Mesothelial cell of epicardium (in vitro differentiated cells): ENCODE measurements at regions not wholly inside any gene's neighbourhood (a gene's known extent, or its start where the extent isn't known, plus 50 kb on each side); places are given as distances from the start of the nearest gene placed in this dataset.

Experiments
- DNase-seq, 2 experiments: peaks; one replicate each; pipeline ENCODE4 v3.0.0; 2021; ENCODE audit warnings: low spot score in 2 of 2; ENCODE audit not compliant: unreplicated experiment in 2 of 2
- H3K27ac Mint-ChIP-seq: 2 replicates; pipeline ENCODE4 v1.8.0; 2021; ENCODE audit warnings: mixed read lengths
- H3K27me3 Mint-ChIP-seq: 2 replicates; pipeline ENCODE4 v1.8.0; 2021; ENCODE audit warnings: low read depth, mixed read lengths
- H3K36me3 Mint-ChIP-seq: 2 replicates; pipeline ENCODE4 v1.8.0; 2021; ENCODE audit warnings: mixed read lengths
- H3K4me1 Mint-ChIP-seq: 2 replicates; pipeline ENCODE4 v1.8.0; 2021; ENCODE audit warnings: mixed read lengths
- H3K4me3 Mint-ChIP-seq: 2 replicates; pipeline ENCODE4 v1.8.0; 2021; ENCODE audit warnings: mild to moderate bottlenecking, moderate library complexity, mixed read lengths
- H3K9me3 Mint-ChIP-seq: 2 replicates; pipeline ENCODE4 v1.8.0; 2021; ENCODE audit warnings: mixed read lengths
- TF ChIP-seq, protein P1 (sequence below): fragments of 200-600 bp; sonication (generic); IDR thresholded peaks from one replicate; pipeline ENCODE4 v1.5.0; 2021; ENCODE audit warnings: antibody characterized with exemption; ENCODE audit not compliant: unreplicated experiment

DNA sequence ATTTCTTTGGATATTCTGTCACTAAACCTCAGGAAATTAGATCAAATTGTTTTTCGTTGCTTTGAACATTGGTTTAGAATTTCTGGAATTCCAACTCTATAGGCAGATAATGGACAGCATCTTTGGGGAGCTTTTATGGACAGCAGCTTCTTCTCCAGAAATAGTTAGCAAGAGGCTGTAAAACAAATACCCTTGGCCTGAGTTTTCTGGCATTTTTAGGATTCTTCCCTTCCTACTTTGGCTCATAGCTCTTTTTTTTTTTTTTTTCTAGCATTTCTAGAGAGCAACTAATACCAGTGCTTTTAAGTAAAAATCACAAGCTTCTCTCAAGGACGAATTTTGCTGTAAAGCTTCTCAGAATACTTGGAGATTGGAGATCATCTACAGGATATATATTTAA lies 169.8 kb upstream of the SPRY2 start:
- peaks cover 29% of the 10 kb centered on the region for H3K9me3 Mint-ChIP-seq
- no peaks in the 10 kb centered on the region for H3K27me3 Mint-ChIP-seq
- H3K4me3 Mint-ChIP-seq = no peak overlapping the region
- TF ChIP-seq, protein P1, sequence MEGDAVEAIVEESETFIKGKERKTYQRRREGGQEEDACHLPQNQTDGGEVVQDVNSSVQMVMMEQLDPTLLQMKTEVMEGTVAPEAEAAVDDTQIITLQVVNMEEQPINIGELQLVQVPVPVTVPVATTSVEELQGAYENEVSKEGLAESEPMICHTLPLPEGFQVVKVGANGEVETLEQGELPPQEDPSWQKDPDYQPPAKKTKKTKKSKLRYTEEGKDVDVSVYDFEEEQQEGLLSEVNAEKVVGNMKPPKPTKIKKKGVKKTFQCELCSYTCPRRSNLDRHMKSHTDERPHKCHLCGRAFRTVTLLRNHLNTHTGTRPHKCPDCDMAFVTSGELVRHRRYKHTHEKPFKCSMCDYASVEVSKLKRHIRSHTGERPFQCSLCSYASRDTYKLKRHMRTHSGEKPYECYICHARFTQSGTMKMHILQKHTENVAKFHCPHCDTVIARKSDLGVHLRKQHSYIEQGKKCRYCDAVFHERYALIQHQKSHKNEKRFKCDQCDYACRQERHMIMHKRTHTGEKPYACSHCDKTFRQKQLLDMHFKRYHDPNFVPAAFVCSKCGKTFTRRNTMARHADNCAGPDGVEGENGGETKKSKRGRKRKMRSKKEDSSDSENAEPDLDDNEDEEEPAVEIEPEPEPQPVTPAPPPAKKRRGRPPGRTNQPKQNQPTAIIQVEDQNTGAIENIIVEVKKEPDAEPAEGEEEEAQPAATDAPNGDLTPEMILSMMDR = no peak
- DNase-seq = no peak
- H3K27ac Mint-ChIP-seq = peak overlapping the region; percentile 7
- peaks cover 5% of the 10 kb centered on the region for H3K36me3 Mint-ChIP-seq
- peaks cover 9% of the 10 kb centered on the region for H3K4me1 Mint-ChIP-seq

- TF ChIP-seq, protein P1 = no peak
- no peak overlapping the region for H3K27ac Mint-ChIP-seq
- no peak overlapping the region for H3K4me3 Mint-ChIP-seq
These were observed 168.3 kb upstream of the SPRY2 start for GRCh38 chr13:80509264-80509663.

DNA sequence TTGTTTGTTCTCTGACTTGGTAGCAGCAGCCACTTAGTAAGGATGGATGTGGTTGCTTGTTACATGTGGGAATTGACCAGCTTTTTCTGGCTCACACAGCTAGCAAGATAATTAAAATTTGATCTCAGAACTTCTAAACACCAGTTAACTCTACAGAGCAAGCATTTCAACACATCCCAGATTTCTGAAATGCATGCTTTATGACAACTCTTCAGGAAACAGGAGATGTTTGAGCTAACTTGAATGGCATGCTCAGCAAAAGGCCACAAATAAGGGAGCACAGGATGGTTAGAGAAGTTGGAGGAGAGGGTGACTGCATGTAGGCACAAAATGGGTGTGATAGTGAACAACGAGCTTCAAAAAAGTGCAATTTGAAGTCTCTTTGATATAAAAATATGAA lies 167.1 kb upstream of the SPRY2 start:
- H3K9me3 Mint-ChIP-seq = peaks cover 36% of the 10 kb centered on the region
- no peak for DNase-seq
- no peaks in the 10 kb centered on the region for H3K27me3 Mint-ChIP-seq
- H3K4me1 Mint-ChIP-seq = peaks cover 9% of the 10 kb centered on the region
- TF ChIP-seq, protein P1 = no peak
- no peak overlapping the region for H3K4me3 Mint-ChIP-seq
- H3K36me3 Mint-ChIP-seq = peaks cover 8% of the 10 kb centered on the region
- H3K27ac Mint-ChIP-seq = no peak overlapping the region

More at GRCh38 chr13:80509264-80509663, 168.3 kb upstream of the SPRY2 start:
- Mint-ChIP-seq H3K4me1 (peaks cover 9% of the 10 kb centered on the region), H3K9me3 (peaks cover 36% of the 10 kb centered on the region), H3K27me3 (no peaks in the 10 kb centered on the region), H3K36me3 (peaks cover 8% of the 10 kb centered on the region)
- DNase-seq = no peak

GRCh38 chr13:80504453-80504852 lies 163.5 kb upstream of the SPRY2 start:
- no peak overlapping the region for H3K27ac Mint-ChIP-seq
- no peaks in the 10 kb centered on the region for H3K27me3 Mint-ChIP-seq
- no peaks in the 10 kb centered on the region for H3K4me1 Mint-ChIP-seq
- H3K36me3 Mint-ChIP-seq = peaks cover 8% of the 10 kb centered on the region
- TF ChIP-seq, protein P1 = no peak
- DNase-seq = no peak
- H3K9me3 Mint-ChIP-seq = peaks cover 31% of the 10 kb centered on the region
- H3K4me3 Mint-ChIP-seq = no peak overlapping the region

DNA sequence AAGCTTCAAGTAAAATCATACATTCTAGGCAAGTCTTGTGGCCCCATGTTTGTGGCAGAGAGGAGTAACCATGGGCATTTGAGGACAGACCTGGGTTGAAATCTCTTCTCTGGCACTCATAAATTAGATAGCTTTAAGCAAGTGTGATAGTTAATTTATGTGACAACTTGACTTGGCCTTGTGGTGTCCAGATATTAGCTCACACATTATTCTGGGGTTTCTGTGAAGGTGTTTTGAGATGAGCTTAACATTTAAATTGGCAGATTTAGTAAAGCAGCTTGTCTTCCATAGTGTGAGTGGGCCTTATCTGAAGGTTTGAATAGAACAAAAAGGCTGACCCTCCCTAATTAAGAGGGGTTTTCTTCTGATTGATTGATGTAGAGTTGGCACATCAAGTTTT lies 161.4 kb upstream of the SPRY2 start:
- H3K27ac Mint-ChIP-seq = no peak overlapping the region
- peaks cover 29% of the 10 kb centered on the region for H3K9me3 Mint-ChIP-seq
- TF ChIP-seq, protein P1 = no peak
- no peaks in the 10 kb centered on the region for H3K4me1 Mint-ChIP-seq
- no peaks in the 10 kb centered on the region for H3K27me3 Mint-ChIP-seq
- peaks cover 8% of the 10 kb centered on the region for H3K36me3 Mint-ChIP-seq
- DNase-seq = no peak
- no peak overlapping the region for H3K4me3 Mint-ChIP-seq

DNA sequence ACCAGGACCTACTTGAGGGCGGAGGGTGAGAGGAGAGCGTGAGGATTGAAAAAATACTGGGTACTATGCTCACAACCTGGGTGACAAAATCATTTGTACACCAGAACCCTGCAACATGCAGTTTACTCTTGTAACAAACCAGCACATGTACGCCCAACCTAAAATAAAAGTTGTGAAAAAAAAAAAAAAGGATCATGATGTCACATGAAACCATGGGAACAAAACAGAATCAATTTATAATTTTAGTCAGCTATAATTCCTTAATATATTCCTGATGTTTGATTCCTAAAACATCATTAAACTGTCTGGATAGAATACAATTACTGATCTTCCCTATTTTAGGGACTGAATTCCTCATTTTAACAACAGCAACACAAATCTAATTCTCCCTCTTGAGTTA lies 160.6 kb upstream of the SPRY2 start:
- Mint-ChIP-seq H3K4me3 (no peak overlapping the region), H3K27me3 (no peaks in the 10 kb centered on the region), H3K9me3 (peaks cover 21% of the 10 kb centered on the region), H3K36me3 (peaks cover 8% of the 10 kb centered on the region), H3K4me1 (peaks cover 3% of the 10 kb centered on the region), H3K27ac (no peak overlapping the region)
- no peak for DNase-seq
- TF ChIP-seq, protein P1 = no peak
